ENCODE measurements at regions not wholly inside any gene's neighbourhood (a gene's known extent, or its start where the extent isn't known, plus 50 kb on each side); places are given as distances from the start of the nearest gene placed in this dataset.
"Not testable (repeated sequence)": the region's sequence is repeated elsewhere in the genome, so short reads cannot be mapped to it uniquely, and the experiment has no call there.

- Histone ChIP-seq H3K27ac (no peak overlapping the region), H3K4me3 (no peak overlapping the region), H3K27me3 (no peaks in the 10 kb centered on the region), H3K9me3 (no peaks in the 10 kb centered on the region), H3K36me3 (no peaks in the 10 kb centered on the region), H3K4me1 (no peaks in the 10 kb centered on the region)
- TF ChIP-seq EP300 (IDR thresholded peaks at IDR 0.05) (no peak), POLR2AphosphoS5 (IDR thresholded peaks at IDR 0.05) (no peak), CTCF (IDR thresholded peaks at IDR 0.05) (no peak), POLR2A (IDR thresholded peaks at IDR 0.05) (no peak)
- ATAC-seq (ENCODE audit: low FRiP score in 2 of 2) = no peak
- no peak for DNase-seq
- 81 to 92% methylated on average over 2 of the region's 2 CpGs for WGBS, 2 donors
These were observed 1325.1 kb upstream of the MAP3K7 start for GRCh38 chr6:91911945-91912344.

DNA sequence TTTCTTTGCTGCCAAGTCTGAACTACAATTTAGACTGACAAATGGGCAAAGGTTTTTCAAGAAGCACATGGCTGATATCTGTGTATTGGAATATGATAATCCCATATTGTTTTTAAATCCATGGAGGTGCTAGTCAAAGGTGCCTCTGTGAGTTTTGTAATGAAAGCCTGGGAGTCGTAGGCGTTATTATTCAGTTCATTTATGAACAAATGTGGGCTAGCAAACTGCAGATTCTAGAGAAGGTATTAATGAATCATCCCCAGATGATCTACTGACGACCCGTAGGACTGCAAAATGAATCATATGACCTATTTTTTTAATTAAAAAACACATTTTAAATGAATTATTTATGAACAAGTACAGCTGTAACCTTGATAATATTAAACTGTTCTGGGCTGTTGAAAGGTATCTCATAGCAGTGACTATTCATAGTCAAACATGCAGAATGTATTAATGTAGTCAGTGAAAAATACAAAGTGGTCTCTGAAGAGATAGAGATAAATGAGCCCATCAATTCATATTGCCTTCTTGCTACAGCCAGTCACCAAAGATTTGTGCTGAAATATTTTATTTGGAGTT is 1317.8 kb upstream of the MAP3K7 start:
- no peak for TF ChIP-seq EP300 (IDR thresholded peaks at IDR 0.05)
- TF ChIP-seq CTCF (IDR thresholded peaks at IDR 0.05) = no peak
- TF ChIP-seq POLR2A (IDR thresholded peaks at IDR 0.05) = no peak
- no peak for TF ChIP-seq POLR2AphosphoS5 (IDR thresholded peaks at IDR 0.05)
- Histone ChIP-seq H3K27ac (no peak overlapping the region), H3K4me1 (no peaks in the 10 kb centered on the region), H3K4me3 (no peak overlapping the region), H3K27me3 (no peaks in the 10 kb centered on the region), H3K36me3 (no peaks in the 10 kb centered on the region), H3K9me3 (no peaks in the 10 kb centered on the region)
- 58 to 61% methylated on average over 4 of the region's 4 CpGs for WGBS, 2 donors
- no peak for DNase-seq
- no peak for ATAC-seq (ENCODE audit: low FRiP score in 2 of 2)

DNA sequence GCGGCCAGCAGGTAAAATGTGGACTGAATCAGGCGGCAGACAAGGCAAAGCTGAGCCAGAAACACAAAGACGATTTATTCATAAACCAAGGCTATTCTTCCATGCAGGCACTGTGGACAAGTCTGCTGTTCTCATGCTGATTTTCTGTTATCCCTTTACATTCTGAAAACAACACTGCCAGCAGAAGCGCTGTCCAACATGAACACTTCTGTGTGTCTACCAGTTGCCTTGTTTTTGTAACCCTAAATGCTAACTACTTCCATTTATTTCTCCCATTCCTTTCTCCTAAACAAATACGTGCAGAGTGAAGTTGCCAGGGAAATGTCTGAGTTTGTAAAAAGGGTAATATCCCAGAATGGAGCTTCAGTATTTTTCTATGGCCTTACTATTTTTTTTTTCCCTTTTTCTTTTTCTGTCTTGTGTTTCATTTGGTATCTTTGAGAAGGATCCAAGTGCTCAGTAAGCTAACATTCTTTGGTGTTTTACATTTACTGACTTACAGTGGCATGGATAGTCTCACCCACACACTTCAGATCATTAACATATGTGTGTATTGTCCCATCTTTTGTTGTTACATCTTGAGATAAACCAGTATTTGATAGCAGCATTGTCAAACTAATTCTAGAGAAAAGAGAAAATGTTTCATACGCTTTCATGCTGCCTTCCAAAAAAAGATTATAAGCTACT is 1308.9 kb upstream of the MAP3K7 start:
- Histone ChIP-seq H3K27ac (no peak overlapping the region), H3K4me3 (no peak overlapping the region), H3K4me1 (no peaks in the 10 kb centered on the region), H3K36me3 (no peaks in the 10 kb centered on the region), H3K27me3 (no peaks in the 10 kb centered on the region), H3K9me3 (peaks cover 0 to 5% (median 0%) of the 10 kb centered on the region in 4 donors)
- DNase-seq (no peak), ATAC-seq (ENCODE audit: low FRiP score in 2 of 2) (no peak)
- TF ChIP-seq EP300 (IDR thresholded peaks at IDR 0.05) (no peak), POLR2A (IDR thresholded peaks at IDR 0.05) (no peak), POLR2AphosphoS5 (IDR thresholded peaks at IDR 0.05) (no peak), CTCF (IDR thresholded peaks at IDR 0.05) (no peak)
- 72 to 82% methylated on average over 6 of the region's 6 CpGs for WGBS, 2 donors

GRCh38 chr6:91886183-91886795 is 1299.4 kb upstream of the MAP3K7 start:
- 51 to 78% methylated on average over 1 to 2 of the region's 2 CpGs for WGBS, 2 donors
- H3K27ac ChIP-seq = no peak overlapping the region
- peak in 1 of 2 donors; percentile 37 for ATAC-seq (ENCODE audit: low FRiP score in 2 of 2)

DNA sequence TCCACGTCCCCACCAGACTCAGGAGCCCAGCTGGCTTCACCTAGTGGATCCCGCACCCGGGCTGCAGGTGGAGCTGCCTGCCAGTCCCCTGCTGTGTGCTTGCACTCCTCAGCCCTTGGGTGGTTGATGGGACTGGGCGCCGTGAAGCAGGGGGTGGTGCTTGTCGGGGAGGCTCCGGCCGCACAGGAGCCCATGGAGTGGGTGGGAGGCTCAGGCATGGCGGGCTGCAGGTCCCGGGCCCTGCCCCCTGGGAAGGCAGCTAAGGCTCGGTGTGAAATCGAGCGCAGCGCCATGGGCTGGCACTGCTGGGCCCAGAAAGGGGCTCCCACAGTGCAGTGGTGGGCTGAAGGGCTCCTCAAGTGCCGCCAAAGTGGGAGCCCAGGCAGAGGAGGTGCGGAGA is 1294.9 kb upstream of the MAP3K7 start:
- not testable (repeated sequence) for H3K27ac ChIP-seq; H3K36me3 ChIP-seq; ATAC-seq (ENCODE audit: low FRiP score in 2 of 2); H3K4me1 ChIP-seq; H3K27me3 ChIP-seq; H3K4me3 ChIP-seq
- peak in 1 of 2 donors; percentile 68 for DNase-seq
- peaks cover 0 to 12% (median 4%) of the 10 kb centered on the region in 4 donors for H3K9me3 ChIP-seq
- WGBS, 2 donors = 96% methylated on average over 4 to 11 of the region's 16 CpGs

More at GRCh38 chr6:91886183-91886795, 1299.4 kb upstream of the MAP3K7 start:
- no peaks in the 10 kb centered on the region for H3K27me3 ChIP-seq
- H3K4me3 ChIP-seq = no peak overlapping the region
- no peak for DNase-seq
- TF ChIP-seq POLR2A (IDR thresholded peaks at IDR 0.05) (no peak), EP300 (IDR thresholded peaks at IDR 0.05) (no peak), CTCF (IDR thresholded peaks at IDR 0.05) (no peak)
- H3K4me1 ChIP-seq = no peaks in the 10 kb centered on the region
- H3K36me3 ChIP-seq = no peaks in the 10 kb centered on the region
- peaks cover 0 to 14% (median 4%) of the 10 kb centered on the region in 4 donors for H3K9me3 ChIP-seq

Measured in upper lobe of left lung (tissue), 6 donors.